Embryonic facial prominence (tissue), 1 donor: ENCODE measurements at regions not wholly inside any gene's neighbourhood (a gene's known extent, or its start where the extent isn't known, plus 50 kb on each side); places are given as distances from the start of the nearest gene placed in this dataset.

Experiments used
- DNase-seq: peaks from one replicate; pipeline ENCODE4 v3.0.0-alpha.2; 2016; ENCODE audit errors: extremely low spot score

DNA sequence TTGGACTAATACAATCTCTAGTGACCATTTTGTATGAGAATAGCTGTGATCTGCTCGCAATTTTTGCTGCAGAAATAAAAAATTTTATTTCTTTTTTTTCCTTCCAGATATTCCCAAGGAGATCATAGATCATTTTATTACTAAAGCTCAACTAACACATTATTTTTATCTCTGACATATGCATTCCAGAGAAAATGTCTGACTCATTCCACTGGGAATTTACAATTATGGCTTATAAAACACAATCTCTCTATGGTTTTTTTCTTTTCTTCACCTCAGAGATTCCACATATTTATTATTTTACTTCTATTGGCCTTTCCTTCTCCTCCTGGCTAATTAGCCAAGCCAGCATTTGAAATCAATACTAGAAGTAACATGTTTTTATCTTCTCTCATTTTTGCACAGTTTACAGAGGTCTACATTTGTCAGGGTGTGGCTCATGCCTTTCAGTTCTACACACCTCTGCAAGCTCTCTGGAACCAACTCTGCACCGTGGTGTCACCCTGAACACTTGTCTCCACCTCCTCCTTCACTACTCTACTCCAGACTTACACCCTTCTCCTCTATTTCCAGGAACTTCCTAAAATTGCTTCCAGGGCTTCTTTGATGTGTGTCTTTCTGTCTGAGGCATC is 59.8 kb upstream of the GPM6A start:
- DNase-seq, result no peak

- DNase-seq, result no peak
Observed at GRCh38 chr4:175873707-175874106, 61.6 kb upstream of the GPM6A start.

GRCh38 chr4:175874306-175874705 is 62.2 kb upstream of the GPM6A start:
- no peak for DNase-seq

GRCh38 chr4:175875993-175876771 is 64.1 kb upstream of the GPM6A start:
- no peak for DNase-seq

GRCh38 chr4:175882891-175883290 is 70.8 kb upstream of the GPM6A start:
- no peak for DNase-seq

GRCh38 chr4:175884048-175884447 is 72.0 kb upstream of the GPM6A start:
- DNase-seq, result no peak

GRCh38 chr4:175891231-175891630 is 79.2 kb upstream of the GPM6A start:
- no peak for DNase-seq

DNA sequence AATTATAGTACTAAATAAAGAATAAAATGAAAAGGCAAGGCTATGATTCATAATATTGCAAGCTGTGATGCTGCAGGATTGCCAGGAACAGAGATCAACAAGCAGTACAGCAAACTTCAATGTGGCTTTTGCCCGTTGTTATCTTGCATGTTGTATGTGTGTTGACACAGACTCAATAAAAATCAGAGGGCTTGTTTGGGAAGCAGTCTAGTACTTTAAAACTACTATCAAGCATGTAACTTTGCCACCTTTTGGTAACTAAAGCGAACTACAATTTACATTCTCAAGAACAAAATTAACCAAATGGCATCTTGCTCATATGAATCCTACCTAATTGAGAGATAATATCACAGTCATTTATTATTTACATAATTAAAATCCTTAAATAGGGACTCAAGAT is 79.8 kb upstream of the GPM6A start:
- peak; percentile 46 for DNase-seq

GRCh38 chr4:175905925-175906324 is 93.9 kb upstream of the GPM6A start:
- DNase-seq, result no peak

DNA sequence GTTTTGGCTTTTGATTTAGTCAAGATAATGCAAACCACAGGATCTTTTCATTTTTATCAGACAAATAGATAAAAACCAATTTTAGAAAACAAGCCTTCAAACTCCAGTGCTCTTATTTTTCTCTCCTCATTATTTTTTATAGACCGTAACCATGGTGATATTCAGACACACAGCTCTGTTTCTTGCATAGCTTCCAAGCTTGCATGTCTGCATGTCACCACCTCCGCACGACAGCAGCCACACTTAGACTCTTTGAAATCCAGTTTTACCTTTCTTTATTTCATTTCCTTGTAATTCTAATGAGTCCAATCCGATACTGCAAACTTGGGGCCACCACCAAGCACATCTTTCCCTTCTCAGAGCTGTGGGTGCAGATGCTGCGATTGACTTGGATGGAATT is 94.3 kb upstream of the GPM6A start:
- no peak for DNase-seq

DNA sequence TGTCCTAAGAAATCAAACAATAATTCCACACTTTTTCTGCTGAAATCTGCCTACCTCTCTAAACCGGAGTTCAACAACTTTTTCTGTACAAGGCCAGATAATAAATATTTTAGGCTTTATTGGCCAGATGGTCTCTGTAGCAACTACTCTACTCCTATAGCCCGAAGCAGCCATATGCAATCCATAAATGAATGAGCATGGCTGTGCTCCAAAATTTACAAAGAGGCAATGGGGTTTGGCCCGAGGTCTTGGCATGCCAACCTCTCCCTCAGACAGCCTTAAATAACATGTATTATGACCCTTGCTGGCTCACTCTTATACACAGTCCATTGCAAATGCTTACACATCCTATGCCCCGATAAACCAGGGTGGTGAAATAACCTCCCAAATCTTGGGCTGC is 98.6 kb upstream of the GPM6A start:
- DNase-seq, result no peak

DNA sequence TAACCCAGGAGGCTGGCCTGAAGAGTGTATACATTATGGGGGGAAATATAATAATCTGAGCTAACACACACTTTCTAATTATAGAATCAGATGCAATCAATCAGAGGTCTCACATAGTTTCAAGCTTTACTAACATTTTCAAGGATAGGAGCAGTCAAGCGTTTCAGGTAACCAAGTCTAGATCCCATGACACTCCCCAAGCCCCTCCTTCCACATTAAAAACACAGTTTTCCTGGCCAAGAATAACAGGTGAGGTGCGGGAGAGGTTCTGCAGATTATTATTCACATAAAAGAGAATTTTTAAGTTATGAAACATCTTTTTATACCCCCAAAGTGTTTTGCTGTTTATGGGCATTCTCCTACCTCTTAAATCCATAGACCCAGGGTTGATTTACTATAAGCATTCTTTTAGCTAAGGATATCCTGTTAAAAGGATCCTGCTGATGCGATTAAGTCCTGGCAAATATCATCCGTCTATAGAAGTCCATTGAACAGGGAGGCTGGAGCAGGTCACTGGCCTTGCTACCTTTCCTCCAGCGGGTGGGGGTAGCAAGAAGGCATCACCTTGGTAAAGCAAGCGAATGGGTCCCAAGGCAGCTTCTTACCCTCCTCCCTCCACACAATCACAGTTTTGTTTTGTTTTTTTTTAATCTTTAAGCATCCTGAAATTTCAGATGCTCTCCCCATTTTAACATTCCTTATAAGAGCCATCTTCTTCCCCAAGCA is 104.7 kb upstream of the GPM6A start:
- DNase-seq, result no peak

- no peak for DNase-seq
Observed at GRCh38 chr4:175927121-175927520, 115.1 kb upstream of the GPM6A start.

DNA sequence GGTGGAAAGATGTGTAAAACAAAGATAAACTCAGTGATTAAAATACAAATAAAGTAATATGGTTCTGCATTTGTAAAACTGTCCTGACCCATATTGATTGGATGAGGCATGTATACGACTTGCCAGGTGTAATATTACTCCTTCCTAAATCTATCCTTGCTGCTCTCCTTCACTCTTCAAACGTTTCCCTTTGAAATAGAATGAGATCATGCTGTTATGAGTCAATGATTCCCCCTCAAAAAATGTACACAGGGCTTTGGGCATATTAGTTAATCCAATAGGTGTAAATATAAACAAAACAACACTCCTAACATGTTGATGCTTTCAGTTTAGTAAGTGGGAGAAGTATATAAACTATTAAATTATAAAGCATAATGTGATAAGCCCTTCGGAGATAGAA is 117.4 kb upstream of the GPM6A start:
- DNase-seq, result no peak

DNA sequence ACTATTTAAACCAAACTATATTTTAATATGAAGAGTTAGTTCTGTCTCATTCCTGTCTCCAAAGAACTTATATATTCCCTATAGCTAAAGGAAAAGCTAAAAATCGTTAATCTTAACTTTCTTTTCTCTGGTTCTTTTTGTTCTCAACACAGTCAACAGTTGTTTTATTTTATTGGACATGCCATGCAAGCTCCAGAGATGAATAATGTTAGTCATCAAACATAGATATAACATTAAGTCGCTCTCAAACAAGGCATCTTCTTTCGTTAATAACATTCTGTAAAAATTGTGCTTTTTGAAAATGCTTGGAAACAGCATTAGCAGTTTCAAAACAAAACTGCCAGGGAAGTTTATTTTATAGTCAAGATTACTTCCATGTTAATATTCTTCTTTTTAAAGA is 117.9 kb upstream of the GPM6A start:
- no peak for DNase-seq

DNA sequence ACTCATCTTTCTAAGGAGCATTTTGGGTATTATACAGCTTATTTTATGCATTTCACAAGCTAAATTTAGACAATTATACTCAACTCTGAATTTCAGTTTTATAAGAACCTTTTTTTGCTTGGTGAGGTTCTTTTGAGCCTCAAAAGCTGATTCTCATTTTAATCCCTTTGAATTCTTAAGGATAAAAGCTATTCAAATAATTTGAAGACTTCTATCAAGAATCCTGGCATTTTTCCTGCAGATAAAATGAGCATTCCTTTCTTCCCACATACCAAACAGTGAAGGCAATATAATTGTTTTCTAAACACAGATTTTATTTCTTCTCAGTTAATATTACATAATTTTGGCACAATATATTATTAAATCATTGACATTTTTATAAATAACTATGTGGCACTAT is 118.4 kb upstream of the GPM6A start:
- DNase-seq, result no peak

DNA sequence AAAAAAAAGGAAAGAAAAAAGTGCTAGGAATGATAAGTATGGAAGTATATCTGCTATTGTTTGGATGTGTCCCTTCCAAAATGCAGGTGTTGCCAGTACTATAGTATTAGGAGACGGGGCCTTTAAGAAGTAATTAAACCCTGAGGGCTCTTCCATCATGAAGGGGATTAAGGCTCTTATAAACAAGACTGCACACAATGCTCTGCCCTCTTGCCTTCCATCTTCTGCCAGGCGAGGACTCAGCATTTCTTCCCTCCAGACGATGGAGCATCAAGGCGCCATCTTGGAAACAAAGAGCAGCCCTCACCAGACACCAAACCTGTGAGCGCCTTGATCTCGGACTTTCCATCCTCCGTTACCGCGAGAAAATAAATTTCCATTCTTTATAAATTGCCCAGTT is 120.1 kb upstream of the GPM6A start:
- DNase-seq, result no peak

- DNase-seq, result no peak
Observed at GRCh38 chr4:175934506-175934905, 122.4 kb upstream of the GPM6A start.

DNA sequence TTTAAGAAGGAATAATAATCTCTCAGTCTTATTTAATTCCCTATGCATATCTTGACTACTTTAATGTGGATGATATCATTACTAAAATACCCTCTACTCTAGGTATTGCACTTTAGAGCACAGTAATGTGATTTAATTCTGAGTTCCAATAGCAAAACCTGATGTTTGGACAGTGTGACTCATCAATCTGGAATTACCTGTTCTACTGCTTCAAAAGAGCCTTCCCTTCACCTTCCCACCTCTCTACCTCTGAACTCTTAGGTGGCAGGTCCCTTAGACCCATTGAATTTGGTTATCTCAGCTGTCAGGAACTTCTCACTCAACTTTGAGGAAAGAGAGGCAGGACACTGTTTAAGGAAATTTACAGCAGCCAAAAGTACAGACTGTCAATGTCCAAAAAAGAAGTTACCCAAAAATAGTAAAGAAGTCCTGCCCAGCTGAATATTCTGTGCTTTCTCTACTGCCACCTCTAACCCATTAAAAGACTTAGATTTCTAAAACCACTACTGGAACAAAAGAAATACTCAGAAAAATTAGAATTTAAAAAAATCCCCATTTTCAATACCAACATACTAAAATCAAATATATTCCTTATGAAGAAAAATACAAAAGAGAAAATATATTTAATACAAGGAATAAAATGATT is 123.1 kb upstream of the GPM6A start:
- no peak for DNase-seq

DNA sequence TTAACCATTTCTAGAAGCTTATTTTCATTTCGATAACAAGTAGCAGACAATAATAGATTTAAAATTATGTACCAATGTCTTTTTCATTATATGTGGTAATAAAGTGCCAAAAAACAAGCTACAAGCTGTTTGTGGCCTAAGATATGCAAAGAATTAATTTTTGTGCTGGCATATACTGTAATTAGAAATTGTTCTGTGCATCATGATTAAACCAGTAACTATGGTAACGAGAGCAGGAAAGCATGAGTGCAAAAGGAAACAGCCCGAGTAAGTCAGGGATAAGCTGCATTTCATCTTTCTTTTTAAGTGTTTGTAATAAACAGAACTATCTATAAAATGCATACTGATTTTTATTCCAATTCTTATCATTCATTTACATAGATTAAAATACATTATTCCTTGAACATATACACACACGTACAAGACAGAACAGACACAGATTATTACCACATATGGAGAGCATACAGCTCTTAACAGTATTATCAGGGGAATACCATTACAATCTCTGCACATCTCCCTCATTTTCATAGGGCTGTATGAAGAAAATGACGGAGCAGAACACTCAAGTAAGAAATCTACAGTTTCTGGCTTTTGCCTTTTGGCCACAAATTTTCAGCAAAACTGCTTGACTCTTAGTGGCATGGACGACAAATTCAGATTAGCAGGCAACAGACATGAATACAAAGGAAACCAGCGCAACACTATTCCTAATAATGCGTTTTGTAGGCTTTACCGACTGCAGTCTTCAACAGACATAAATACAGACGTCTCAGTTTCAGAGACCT is 121.3 kb upstream of the WDR17 start:
- DNase-seq, result no peak

- no peak for DNase-seq
Observed at GRCh38 chr4:175946472-175947116, 119.0 kb upstream of the WDR17 start.
